Gastroesophageal sphincter (tissue), 3 donors: ENCODE measurements at regions not wholly inside any gene's neighbourhood (a gene's known extent, or its start where the extent isn't known, plus 50 kb on each side); places are given as distances from the start of the nearest gene placed in this dataset.

ENCODE experiments used
- CTCF ChIP-seq, 4 experiments: fragments of 200-600 bp in 2 of 4; fragments of 450-650 bp in 2 of 4; sonication (generic) in 1 of 4; IDR thresholded peaks; one replicate each; pipeline ENCODE4 v1.5.1; 2017 to 2019; ENCODE audit warnings: antibody characterized with exemption in 4 of 4, mild to moderate bottlenecking in 2 of 4, moderate library complexity in 2 of 4
- POLR2A ChIP-seq, 2 donors: fragments of 450-650 bp; IDR thresholded peaks; one replicate each; pipeline ENCODE4 v1.6.1; 2017; ENCODE audit warnings: antibody characterized with exemption in 2 of 2, mild to moderate bottlenecking in 2 of 2, moderate library complexity in 1 of 2
- POLR2AphosphoS5 ChIP-seq: sonication (generic); formaldehyde crosslinking; IDR thresholded peaks from one replicate; pipeline ENCODE4 v1.6.1; 2017; ENCODE audit warnings: antibody characterized with exemption

- no peak for TF ChIP-seq POLR2AphosphoS5
- TF ChIP-seq CTCF (IDR thresholded peaks at IDR 0.05) = no peak
- no peak for TF ChIP-seq POLR2A (IDR thresholded peaks at IDR 0.05)
These were observed 809.2 kb upstream of the SOX11 start for GRCh38 chr2:4882941-4883340.
